ENCODE measurements at regions not wholly inside any gene's neighbourhood (a gene's known extent, or its start where the extent isn't known, plus 50 kb on each side); places are given as distances from the start of the nearest gene placed in this dataset.

GRCh38 chr22:47366026-47366767 lies 603.7 kb downstream of the TBC1D22A start:
- 78% methylated on average over 14 to 15 of the region's 17 CpGs for WGBS, 2 donors
- Histone ChIP-seq H3K27ac (no peak overlapping the region), H3K36me3 (no peaks in the 10 kb centered on the region), H3K4me1 (peaks cover 0 to 9% (median 0%) of the 10 kb centered on the region in 3 donors), H3K4me3 (no peak overlapping the region), H3K27me3 (peaks cover 0 to 22% (median 0%) of the 10 kb centered on the region in 4 donors), H3K9me3 (peaks cover 0 to 18% (median 0%) of the 10 kb centered on the region in 3 donors)
- intact Hi-C loops (cut with DNase I): no loop called here
- no peak for DNase-seq
- TF ChIP-seq POLR2A (IDR thresholded peaks at IDR 0.05) (no peak), CTCF (IDR thresholded peaks at IDR 0.05) (no peak)

DNA sequence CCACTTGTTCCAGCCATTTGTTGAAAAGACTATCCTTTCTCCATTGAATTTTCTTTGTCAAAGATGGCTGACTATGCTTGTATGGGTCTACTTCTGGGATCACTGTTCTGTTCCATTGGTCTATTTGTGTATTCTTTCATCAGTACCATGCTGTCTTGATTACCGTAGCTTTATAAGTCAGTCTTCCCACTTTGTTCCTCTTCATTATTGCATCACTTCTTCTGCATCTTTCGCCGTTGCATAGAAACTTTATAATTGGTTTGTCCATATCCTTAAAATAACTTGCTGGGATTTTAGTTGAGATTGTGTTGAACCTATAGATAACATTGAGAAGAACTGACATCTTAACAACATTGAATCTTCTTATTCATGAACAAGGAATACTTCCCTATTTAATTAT lies 598.8 kb downstream of the TBC1D22A start:
- 95 to 97% methylated on average over 3 of the region's 3 CpGs for WGBS, 2 donors
- DNase-seq: no peak
- Histone ChIP-seq H3K27me3 (peaks cover 0 to 18% (median 0%) of the 10 kb centered on the region in 4 donors), H3K4me1 (no peaks in the 10 kb centered on the region), H3K9me3 (peaks cover 0 to 18% (median 0%) of the 10 kb centered on the region in 3 donors), H3K27ac (no peak overlapping the region), H3K4me3 (no peak overlapping the region), H3K36me3 (no peaks in the 10 kb centered on the region)
- intact Hi-C loops (cut with DNase I): no loop called here
- TF ChIP-seq CTCF (IDR thresholded peaks at IDR 0.05): no peak
- no peak for TF ChIP-seq POLR2A (IDR thresholded peaks at IDR 0.05)

DNA sequence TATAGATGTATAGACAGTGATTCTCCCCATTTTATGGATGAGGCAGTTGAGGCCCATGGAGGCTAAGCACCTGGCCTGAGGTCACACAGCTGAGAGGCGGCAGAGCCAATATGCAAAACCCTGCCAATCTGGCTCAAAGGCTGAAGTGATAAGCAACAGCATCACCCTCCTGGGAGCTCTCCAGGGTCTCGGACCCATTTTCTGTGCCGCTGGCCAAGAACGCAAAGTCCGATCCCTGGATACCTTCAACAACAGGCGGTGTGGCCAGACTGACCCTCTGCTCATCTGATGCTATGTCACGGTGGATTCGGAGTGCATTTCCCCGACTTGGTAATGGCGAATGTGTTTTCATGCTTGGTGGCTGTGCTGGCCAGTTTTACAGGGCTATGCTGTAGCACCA lies 595.0 kb downstream of the TBC1D22A start:
- H3K27ac ChIP-seq: no peak overlapping the region
- intact Hi-C loops (cut with DNase I): no loop called here
- peaks cover 0 to 11% (median 0%) of the 10 kb centered on the region in 3 donors for H3K9me3 ChIP-seq
- DNase-seq: no peak
- H3K4me1 ChIP-seq: no peaks in the 10 kb centered on the region
- TF ChIP-seq CTCF (IDR thresholded peaks at IDR 0.05) (no peak), POLR2A (IDR thresholded peaks at IDR 0.05) (no peak)
- 92 to 93% methylated on average over 3 to 5 of the region's 10 CpGs for WGBS, 2 donors
- H3K4me3 ChIP-seq: no peak overlapping the region
- no peaks in the 10 kb centered on the region for H3K36me3 ChIP-seq
- peaks cover 0 to 32% (median 0%) of the 10 kb centered on the region in 4 donors for H3K27me3 ChIP-seq

DNA sequence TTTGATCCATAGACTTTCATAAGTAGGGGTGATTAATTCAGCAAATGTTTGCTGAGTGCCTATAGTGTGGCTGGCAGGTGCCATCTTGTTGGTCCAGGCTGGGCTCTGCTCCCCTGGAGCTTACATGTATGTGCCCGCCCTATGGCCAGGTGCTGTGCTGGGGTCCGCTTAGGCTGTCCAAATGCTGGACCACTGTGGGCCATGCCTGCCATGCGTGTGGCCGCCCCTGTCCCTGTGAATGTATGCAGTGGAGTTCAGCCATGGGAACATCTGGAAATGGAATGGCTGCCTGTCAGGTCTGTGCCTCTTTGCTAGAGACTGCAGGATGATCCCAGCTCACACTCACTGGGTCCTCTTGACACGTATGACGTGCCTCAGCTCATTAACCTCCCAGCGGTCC lies 594.6 kb downstream of the TBC1D22A start:
- Histone ChIP-seq H3K27ac (no peak overlapping the region), H3K9me3 (peaks cover 0 to 9% (median 0%) of the 10 kb centered on the region in 3 donors), H3K27me3 (peaks cover 0 to 36% (median 0%) of the 10 kb centered on the region in 4 donors), H3K4me3 (no peak overlapping the region), H3K36me3 (no peaks in the 10 kb centered on the region), H3K4me1 (no peaks in the 10 kb centered on the region)
- intact Hi-C loops (cut with DNase I): no loop called here
- no peak for TF ChIP-seq POLR2A (IDR thresholded peaks at IDR 0.05)
- no peak for TF ChIP-seq CTCF (IDR thresholded peaks at IDR 0.05)
- DNase-seq: no peak
- WGBS, 2 donors: 71 to 94% methylated on average over 2 to 5 of the region's 7 CpGs

- Histone ChIP-seq H3K4me1 (no peaks in the 10 kb centered on the region), H3K9me3 (peaks cover 0 to 4% (median 0%) of the 10 kb centered on the region in 3 donors), H3K4me3 (no peak overlapping the region), H3K27me3 (peaks cover 0 to 40% (median 0%) of the 10 kb centered on the region in 4 donors), H3K36me3 (no peaks in the 10 kb centered on the region), H3K27ac (no peak overlapping the region)
- intact Hi-C loops (cut with DNase I): no loop called here
- TF ChIP-seq CTCF (IDR thresholded peaks at IDR 0.05) (no peak), POLR2A (IDR thresholded peaks at IDR 0.05) (no peak)
- no peak for DNase-seq
- 84 to 100% methylated on average over 3 to 4 of the region's 5 CpGs for WGBS, 2 donors
These were observed 594.1 kb downstream of the TBC1D22A start for GRCh38 chr22:47356511-47357011.

Data from esophagus squamous epithelium (tissue), 5 donors.